GM18499 (cell line): ENCODE measurements at regions not wholly inside any gene's neighbourhood (a gene's known extent, or its start where the extent isn't known, plus 50 kb on each side); places are given as distances from the start of the nearest gene placed in this dataset.
A peak's percentile ranks its signal among the peaks of the same experiment; 100 is the strongest.
"Not testable (repeated sequence)": the region's sequence is repeated elsewhere in the genome, so short reads cannot be mapped to it uniquely, and the experiment has no call there.

Source experiments
- ATAC-seq: cut with Tn5 transposase; IDR thresholded peaks from one replicate; pipeline ENCODE4 v1.9.1; 2021; ENCODE audit warnings: moderate number of reproducible peaks; ENCODE audit not compliant: insufficient read depth, unreplicated experiment

DNA sequence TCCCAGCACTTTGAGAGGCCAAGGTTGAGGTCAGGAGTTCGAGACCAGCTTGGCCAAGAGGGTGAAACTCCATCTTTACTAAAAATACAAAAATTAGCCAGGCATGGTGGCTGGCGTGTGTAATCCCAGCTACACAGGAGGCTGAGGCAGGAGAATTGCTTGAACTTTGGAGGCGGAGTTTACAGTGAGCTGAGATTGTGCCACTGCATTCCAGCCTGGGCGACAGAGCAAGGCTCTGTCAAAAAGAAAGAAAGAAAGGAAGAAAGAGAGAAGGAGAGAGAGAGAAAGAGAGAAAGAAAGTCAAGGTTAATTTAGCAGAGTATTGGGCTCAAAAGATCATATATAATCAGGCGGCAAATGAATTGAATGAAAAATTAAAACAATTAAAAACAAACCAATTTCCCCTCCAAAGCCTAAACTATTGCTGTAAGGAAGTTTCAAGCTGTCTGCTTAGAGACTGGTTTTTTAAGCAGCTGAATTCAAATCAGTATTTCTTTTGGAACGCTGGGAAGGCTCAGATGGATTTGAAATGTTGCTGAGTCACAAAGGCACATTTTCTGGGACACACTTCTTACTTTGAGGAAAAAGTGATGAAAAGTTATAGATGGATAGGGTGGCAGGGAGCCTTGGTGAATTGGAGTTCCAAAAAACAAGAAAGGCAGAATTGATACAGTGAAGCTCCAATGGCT is 81.3 kb upstream of the BHLHE40 start:
- no peak for ATAC-seq

DNA sequence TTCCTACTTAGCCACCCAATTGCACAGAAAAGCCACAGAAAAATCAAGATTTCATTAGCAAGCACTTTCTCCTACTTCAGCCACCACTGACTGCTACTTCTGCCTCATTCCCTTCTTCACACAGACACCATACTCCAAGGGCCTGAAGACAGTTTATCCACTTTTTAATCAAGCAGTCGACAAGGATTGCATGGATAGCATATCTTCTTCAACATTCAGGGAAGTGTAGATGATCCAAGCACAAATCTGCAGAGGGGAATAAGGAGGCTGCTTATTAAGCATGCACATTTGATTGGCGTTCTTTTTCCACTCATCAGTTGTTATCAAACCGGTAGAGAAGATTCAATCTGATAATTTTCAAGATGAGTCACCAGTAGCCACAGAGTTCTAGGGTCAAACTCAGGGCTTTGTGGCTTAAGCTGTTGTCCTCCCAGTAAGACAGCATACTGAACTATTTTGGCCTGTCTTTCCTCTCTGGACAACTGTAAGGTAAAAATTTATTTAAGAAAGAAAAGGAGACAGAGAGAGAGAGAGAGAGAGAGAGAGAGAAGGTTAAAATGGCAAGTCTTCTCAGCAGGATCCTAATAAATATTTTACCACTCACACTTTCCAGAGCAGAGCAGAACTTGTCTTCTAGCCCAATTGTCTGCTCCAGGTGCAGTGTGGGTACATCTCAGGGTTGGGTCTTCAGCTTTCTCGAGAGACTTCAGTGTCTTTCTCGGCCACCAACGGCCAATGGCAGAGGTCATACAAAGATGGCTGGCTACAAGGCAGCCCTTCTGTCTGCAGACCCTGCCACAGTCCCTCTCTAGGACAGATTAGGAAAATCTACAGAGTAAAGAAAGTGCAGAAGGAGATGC is 80.6 kb upstream of the BHLHE40 start:
- ATAC-seq: peak; percentile 94

DNA sequence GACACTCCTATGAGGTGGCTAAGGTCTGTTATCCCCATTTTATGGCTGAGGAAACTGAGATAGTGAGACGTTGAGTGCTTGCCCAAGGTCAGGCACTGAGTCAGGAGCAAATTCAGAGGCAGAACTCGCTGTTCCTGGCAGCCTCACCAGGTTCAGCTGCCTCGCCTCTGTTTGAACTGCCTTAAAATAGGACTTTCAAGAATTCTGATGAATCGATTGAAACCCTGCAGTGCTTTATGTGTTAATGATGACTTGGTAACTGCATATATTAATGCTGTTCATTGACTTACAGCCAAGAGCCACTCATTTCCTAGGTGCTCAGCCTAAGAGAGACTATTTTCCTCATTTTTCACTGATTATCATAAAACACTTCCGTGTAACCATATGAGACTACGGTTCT is 79.5 kb upstream of the BHLHE40 start:
- no peak for ATAC-seq

DNA sequence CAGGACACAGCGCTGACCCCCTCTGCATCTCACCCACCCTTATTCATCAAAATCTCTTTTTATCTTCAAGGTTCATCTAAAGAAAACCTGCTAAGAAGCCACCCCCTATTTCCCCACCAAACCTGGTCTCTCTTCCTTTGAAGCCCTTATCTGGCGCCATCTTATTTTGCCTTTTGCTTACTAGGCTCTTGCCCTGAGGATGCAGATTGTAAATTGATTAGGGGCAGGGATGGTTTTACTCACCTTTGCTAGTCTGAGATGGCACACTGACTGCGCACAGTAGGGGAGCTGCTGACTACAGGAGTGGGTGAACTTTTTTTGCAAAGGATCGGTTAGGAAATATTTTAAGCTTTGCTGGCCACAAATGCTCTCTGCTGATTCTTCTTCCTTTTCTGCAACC is 78.9 kb upstream of the BHLHE40 start:
- ATAC-seq: no peak

DNA sequence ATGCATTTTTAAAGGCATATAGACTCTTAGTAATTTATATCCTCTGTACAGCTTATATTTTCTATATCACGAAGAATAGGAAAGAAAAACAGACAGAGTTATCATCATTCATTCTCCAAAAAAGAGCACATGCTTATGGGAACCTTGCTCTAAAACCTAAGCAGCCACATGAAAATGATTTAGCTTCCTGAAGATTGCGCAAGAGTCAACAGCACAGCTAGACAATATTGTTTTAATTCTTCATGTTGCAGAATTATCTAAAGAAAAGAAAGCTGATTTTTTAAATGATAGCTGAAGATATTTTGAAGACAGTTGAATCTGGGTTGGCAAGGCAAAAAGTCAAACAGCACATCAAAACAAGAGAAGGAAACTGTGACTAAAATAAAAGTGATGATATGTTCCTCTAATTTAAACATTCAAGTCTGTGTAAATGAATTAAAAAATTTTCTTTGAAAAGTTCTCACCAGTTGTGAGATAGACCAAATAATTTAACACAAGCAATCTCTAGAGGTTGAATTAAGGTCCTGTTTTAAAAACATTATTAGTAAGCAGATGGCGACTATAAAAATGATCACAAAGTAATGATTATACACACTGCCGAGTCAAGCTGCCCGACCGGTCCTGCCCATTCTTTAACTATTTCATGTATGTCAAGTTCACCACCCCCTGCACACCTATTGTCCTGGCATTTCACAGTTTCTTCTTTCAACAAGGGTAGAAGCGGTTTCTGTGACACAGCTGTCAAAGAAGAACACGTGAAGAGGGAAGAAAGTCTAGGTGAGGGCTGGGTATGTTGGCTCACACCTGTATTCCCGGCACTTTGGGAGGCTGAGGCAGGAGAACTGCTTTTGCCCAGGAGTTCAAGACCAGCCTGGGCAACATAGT is 74.2 kb upstream of the BHLHE40 start:
- ATAC-seq: no peak

DNA sequence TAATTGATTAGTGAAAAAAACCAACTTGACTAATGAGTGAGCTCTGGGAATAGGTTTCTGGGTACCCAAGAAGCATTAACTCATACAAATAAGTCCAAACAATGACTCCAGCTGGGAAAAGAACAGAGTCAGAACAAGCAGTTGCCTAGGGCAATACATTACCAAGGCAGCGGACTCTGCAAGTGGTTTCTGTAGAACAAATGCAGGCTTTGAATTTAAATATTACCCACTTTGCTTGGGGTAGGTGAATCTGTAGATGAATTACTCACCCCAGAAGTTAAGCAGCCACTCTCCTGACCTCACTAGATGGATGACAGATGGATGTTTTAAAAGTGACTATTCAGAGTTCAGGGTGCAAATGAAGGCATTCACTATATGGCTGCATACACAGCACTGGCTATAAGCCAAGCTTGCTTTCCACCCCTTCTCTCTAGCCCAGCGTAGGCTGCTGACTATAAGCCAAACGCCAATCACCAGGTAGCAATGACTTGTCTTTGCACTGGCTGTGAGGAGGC is 73.1 kb upstream of the BHLHE40 start:
- ATAC-seq: no peak

DNA sequence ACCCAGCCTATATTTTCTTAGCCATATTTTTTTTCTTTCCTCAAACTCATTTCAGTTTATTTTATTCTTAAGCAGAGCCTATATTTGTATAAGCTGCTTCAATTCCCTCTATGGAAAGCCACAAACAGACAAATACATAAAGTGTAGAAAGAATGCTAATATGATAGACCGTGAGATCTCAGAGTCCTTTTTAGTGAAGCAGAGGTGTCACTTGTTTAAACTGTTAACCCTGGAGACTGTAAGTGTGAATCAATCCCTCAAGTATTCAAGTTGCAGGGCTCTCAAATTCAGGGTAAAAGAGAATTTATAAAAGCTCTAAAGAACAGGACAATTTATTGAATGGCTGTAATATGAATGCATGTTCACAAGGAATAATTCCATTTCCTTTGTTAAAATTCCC is 72.2 kb upstream of the BHLHE40 start:
- no peak for ATAC-seq

DNA sequence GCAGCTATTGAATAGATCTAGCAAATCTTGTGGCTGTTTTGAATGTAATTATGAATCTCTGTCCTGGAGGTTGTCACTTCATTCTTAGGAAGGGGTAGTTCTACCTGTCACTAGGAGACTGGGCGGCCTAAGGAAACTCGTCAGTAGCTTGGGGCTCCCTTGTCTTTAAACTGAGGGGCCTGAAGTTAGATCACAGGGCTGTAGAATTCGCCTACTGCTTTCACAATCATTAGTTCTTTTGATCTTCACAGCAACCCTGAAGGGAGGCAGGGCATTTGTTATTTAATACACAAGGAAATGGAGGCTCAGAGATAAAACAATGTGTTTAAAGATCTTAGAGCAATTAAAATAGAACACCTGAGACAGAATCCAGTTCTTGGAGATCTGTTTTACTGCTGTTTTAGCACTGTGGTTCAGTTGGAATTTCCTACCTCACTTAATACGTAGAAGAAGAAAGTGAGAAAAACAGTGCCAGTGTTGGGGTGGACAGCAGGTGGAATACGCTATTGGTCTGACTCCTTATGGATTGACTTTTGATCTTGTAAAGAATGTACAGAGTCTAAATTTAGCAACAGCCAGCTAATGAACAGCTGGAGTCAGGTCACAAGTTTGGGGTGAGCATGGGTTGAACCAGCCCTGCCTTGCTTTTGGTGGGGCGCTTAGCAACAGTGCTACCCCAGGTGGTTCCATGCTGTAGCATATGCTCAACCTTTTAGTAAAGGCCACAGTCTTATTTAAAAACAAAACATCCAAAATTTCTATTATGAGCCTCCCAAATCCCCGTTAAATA is 71.4 kb upstream of the BHLHE40 start:
- no peak for ATAC-seq

DNA sequence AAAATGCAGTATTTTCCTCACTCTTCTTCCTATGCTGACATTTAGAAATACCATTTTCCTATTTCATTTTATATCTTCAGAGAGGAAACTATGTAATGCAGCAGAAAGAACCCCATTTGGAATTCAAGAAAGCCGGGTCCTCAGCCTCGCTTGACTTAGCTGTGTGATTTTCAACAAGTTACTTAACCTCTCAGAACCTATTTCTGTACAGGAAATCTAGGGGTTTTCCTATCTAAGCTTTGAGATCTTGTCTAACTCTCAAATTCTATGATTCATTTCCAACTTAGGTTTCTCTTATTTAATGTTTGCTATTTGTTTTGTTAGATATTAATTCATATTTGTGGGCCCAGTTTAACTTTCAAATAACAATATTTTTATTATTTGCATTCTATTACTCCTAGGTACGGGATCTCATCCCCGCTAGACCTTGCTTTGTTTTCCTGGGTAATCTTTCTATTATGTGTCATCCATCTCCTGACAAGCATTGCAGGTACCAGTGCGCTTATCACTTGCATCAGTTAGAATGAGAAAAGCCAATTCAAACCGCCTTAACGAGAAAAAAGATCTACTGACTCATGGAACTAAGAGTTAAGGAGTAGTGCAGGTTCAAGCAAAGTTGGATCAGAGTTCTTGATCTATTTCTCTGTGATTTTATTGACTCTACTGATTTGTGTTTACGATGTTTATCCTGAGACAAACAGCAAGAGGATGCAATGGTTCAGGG is 70.6 kb upstream of the BHLHE40 start:
- ATAC-seq: no peak

DNA sequence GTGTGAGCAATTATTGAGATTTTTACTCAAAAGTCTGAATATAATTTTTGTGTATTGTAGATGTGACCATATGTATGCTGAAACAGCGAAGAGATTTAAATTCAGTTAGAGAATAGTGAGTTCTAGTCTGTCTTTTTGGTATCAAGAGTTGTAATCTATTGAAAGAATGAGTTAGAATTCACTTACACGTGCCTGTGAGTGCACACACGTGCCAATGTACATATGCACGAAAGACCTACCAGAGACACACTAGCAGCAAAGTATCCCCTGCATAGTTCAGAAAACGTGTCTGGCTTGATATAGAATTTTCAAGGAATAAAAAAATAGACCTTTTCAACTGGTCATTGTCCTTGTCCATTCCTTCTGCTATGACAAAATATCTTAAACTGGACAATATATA is 64.8 kb upstream of the BHLHE40 start:
- no peak for ATAC-seq

DNA sequence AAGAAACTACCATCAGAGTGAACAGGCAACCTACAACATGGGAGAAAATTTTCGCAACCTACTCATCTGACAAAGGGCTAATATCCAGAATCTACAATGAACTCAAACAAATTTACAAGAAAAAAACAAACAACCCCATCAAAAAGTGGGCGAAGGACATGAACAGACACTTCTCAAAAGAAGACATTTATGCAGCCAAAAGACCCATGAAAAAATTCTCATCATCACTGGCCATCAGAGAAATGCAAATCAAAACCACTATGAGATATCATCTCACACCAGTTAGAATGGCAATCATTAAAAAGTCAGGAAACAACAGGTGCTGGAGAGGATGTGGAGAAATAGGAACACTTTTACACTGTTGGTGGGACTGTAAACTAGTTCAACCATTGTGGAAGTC is 57.6 kb upstream of the BHLHE40 start:
- not testable (repeated sequence) for ATAC-seq

DNA sequence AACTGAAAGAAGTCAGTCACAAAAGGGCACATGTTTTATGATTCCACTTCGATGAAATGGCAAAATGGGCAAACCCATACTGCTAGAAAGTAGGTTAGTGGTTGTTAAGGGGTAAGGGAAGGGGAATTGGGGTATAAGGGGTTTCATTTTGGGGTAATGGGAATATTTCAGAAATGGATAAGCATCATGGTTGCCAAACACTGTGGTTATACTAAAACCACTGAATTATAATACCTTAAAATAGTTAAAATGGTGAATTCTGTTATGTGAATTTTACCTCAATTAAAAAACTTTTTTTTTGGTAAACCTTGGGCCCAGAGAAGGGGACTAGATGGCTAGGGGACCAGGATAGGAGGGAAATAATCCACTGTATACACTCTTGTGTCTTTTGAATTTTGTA is 52.3 kb upstream of the BHLHE40 start:
- ATAC-seq: no peak

DNA sequence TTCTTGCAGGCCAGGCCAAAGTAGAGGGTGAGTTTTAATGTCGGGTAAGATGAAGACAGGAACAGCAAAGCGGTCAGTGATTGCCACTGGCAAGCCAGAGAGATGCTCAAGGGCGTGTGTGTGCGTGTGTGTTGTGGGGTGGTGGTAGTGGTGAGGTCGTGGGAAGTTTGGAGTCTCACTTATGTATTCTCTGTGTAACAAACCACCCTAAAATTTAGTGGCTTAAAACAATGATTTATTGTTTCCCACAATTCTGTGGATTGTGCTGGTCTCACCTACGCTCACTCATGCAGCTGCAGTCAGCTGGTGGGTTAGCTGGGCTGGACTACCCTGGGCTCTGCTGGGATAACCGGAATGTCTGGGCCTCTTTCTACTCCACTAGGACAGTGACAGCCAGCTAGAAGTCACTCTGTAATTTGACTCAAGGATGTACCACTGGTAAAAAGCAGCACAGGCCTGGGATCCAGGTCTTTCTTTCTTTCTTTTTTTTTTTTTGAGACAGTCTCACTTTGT is 50.9 kb upstream of the BHLHE40 start:
- ATAC-seq: no peak
